HG03103 (cell line): ENCODE measurements at regions not wholly inside any gene's neighbourhood (a gene's known extent, or its start where the extent isn't known, plus 50 kb on each side); places are given as distances from the start of the nearest gene placed in this dataset.
"Not testable (repeated sequence)": the region's sequence is repeated elsewhere in the genome, so short reads cannot be mapped to it uniquely, and the experiment has no call there.

ENCODE experiments used
- ATAC-seq: cut with Tn5 transposase; IDR thresholded peaks from one replicate; pipeline ENCODE4 v1.9.1; 2021; ENCODE audit warnings: low read depth; ENCODE audit not compliant: unreplicated experiment

- no peak for ATAC-seq
These were observed 221.0 kb downstream of the NAF1 start for GRCh38 chr4:162945713-162946112.

- ATAC-seq = no peak
These were observed 223.4 kb downstream of the NAF1 start for GRCh38 chr4:162943263-162943662.

GRCh38 chr4:162938738-162939485 lies 227.8 kb downstream of the NAF1 start:
- no peak for ATAC-seq

- ATAC-seq = no peak
These were observed 231.5 kb downstream of the NAF1 start for GRCh38 chr4:162935214-162935613.

- ATAC-seq = no peak
These were observed 235.4 kb downstream of the NAF1 start for GRCh38 chr4:162931286-162931685.

- no peak for ATAC-seq
These were observed 245.4 kb downstream of the NAF1 start for GRCh38 chr4:162921178-162921785.

- no peak for ATAC-seq
These were observed 246.0 kb downstream of the NAF1 start for GRCh38 chr4:162920649-162921048.

GRCh38 chr4:162912482-162912881 lies 254.2 kb downstream of the NAF1 start:
- ATAC-seq = no peak

- no peak for ATAC-seq
These were observed 255.3 kb downstream of the NAF1 start for GRCh38 chr4:162911349-162911748.

- no peak for ATAC-seq
These were observed 256.7 kb downstream of the NAF1 start for GRCh38 chr4:162909952-162910351.

GRCh38 chr4:162894387-162894786 lies 272.3 kb downstream of the NAF1 start:
- no peak for ATAC-seq

GRCh38 chr4:162891788-162892707 lies 274.6 kb downstream of the NAF1 start:
- peak; percentile 99 for ATAC-seq

GRCh38 chr4:162878096-162878495 lies 288.6 kb downstream of the NAF1 start:
- ATAC-seq = no peak

GRCh38 chr4:162874748-162875147 lies 291.9 kb downstream of the NAF1 start:
- ATAC-seq = no peak

GRCh38 chr4:162871990-162872389 lies 294.7 kb downstream of the NAF1 start:
- ATAC-seq = no peak

GRCh38 chr4:162869157-162869556 lies 297.5 kb downstream of the NAF1 start:
- ATAC-seq = no peak

GRCh38 chr4:162866565-162866964 lies 300.1 kb downstream of the NAF1 start:
- no peak for ATAC-seq

GRCh38 chr4:162865102-162865501 lies 301.6 kb downstream of the NAF1 start:
- no peak for ATAC-seq

- ATAC-seq = no peak
These were observed 312.9 kb downstream of the NAF1 start for GRCh38 chr4:162853788-162854187.

GRCh38 chr4:162852642-162853041 lies 314.0 kb downstream of the NAF1 start:
- no peak for ATAC-seq

GRCh38 chr4:162851241-162851758 lies 315.4 kb downstream of the NAF1 start:
- not testable (repeated sequence) for ATAC-seq
